ENCODE measurements at regions not wholly inside any gene's neighbourhood (a gene's known extent, or its start where the extent isn't known, plus 50 kb on each side); places are given as distances from the start of the nearest gene placed in this dataset.

DNA sequence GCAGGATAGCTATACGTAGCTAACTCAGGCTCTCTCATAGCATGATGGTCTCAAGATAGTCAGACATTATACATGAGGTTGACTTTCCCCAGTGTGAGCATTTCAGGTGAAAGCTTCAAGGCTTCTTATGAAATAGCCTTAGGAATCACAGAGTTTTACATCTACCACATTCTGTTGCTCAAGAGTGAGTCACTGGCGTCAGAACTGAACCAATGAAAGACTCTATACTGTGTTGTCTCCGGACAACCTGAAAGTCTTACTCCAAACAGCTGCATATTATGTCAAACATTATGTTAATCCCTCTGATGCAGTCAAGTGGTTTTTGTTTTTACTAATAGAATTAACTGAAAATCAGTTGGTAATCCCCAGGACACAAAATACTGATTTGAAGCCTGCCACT lies 79.8 kb upstream of the TRDN start:
- Histone ChIP-seq H3K4me3 (ENCODE audit: insufficient read depth, low read depth, low read length) (no peak overlapping the region), H4K5ac (ENCODE audit: low read depth, low read length) (no peak overlapping the region), H3K27me3 (ENCODE audit: control insufficient read depth, insufficient read depth, low read length) (no peaks in the 10 kb centered on the region), H3K36me3 (ENCODE audit: control insufficient read depth, insufficient read depth, low read length) (no peaks in the 10 kb centered on the region), H2AFZ (replicated peaks; ENCODE audit: low read length, poor library complexity) (no peak overlapping the region), H4K91ac (ENCODE audit: insufficient read depth, low read depth, low read length) (no peak overlapping the region), H3K56ac (ENCODE audit: extremely low read depth, insufficient read depth, low read length) (no peak overlapping the region), H4K8ac (ENCODE audit: low read depth in 2 of 2, low read length in 2 of 2) (no peak overlapping the region), H3K4me1 (ENCODE audit: control insufficient read depth, insufficient read depth, low read length) (no peaks in the 10 kb centered on the region), H3K9ac (ENCODE audit: low read depth, low read length) (no peak overlapping the region), H4K20me1 (ENCODE audit: insufficient read depth, low read length) (no peaks in the 10 kb centered on the region), H3K23ac (ENCODE audit: low read depth, low read length) (no peak overlapping the region), H3K9me1 (ENCODE audit: insufficient read depth, low read length) (no peaks in the 10 kb centered on the region), H3K9me3 (ENCODE audit: control insufficient read depth, insufficient read depth, low read length) (peaks cover 5% of the 10 kb centered on the region; the same call in 1 of the 2 replicates), H3K14ac (replicated peaks; ENCODE audit: low read depth, low read length) (no peak overlapping the region), H3K79me1 (ENCODE audit: low read depth in 1 of 2, low read length in 2 of 2) (no peaks in the 10 kb centered on the region), H3K18ac (ENCODE audit: low read depth, low read length) (no peak overlapping the region), H2BK120ac (ENCODE audit: low read depth, low read length) (no peak overlapping the region), H3K4ac (ENCODE audit: low read depth, low read length) (no peak overlapping the region), H2BK15ac (ENCODE audit: low read depth, low read length) (no peak overlapping the region), H3K27ac (ENCODE audit: insufficient read depth, low read length) (no peak overlapping the region), H2AK9ac (replicated peaks; ENCODE audit: low read depth, low read length, poor library complexity) (no peak overlapping the region), H3K4me2 (ENCODE audit: low read depth, low read length) (no peak overlapping the region), H2BK20ac (ENCODE audit: low read depth, low read length) (no peak overlapping the region), H2AK5ac (ENCODE audit: low read depth, low read length) (no peak overlapping the region), H2BK5ac (ENCODE audit: low read depth, low read length, poor library complexity, severe bottlenecking) (no peak overlapping the region)
- ChIA-PET POLR2A (ENCODE audit: unreplicated experiment) (no interaction called here), CTCF (no interaction called here)
- in situ Hi-C loops (cut with MboI; ENCODE audit: low sequenced_read_pairs) (no loop called here), intact Hi-C loops (cut with micrococcal nuclease) (no loop called here), dilution Hi-C loops (cut with HindIII; ENCODE audit: low sequenced_read_pairs, unreplicated experiment) (no loop called here)
- no peak for ATAC-seq (ENCODE audit: low read depth)
- no TSS peak for BruUV-seq (replicated peaks)
- TF ChIP-seq, protein P1, sequence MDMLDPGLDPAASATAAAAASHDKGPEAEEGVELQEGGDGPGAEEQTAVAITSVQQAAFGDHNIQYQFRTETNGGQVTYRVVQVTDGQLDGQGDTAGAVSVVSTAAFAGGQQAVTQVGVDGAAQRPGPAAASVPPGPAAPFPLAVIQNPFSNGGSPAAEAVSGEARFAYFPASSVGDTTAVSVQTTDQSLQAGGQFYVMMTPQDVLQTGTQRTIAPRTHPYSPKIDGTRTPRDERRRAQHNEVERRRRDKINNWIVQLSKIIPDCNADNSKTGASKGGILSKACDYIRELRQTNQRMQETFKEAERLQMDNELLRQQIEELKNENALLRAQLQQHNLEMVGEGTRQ (IDR thresholded peaks at IDR 0.05; ENCODE audit: low read depth, low read length), result no peak
- TF ChIP-seq BHLHE40 (IDR thresholded peaks at IDR 0.05; ENCODE audit: low read depth, low read length) (no peak), MXI1 (IDR thresholded peaks at IDR 0.05; ENCODE audit: borderline replicate concordance, low read depth, low read length) (no peak), MAFK (IDR thresholded peaks at IDR 0.05; ENCODE audit: low read depth, low read length) (no peak), CHD1 (IDR thresholded peaks at IDR 0.05; ENCODE audit: low read depth, low read length) (no peak), ELK1 (IDR thresholded peaks at IDR 0.05; ENCODE audit: borderline replicate concordance, low read depth, low read length) (no peak), CTCF (conservative IDR thresholded peaks at IDR 0.05; ENCODE audit: low read depth, low read length) (no peak), POLR2A (IDR thresholded peaks at IDR 0.05; ENCODE audit: low read depth, low read length) (no peak), NFE2L2 (IDR thresholded peaks at IDR 0.05; ENCODE audit: low read depth, low read length) (no peak), RCOR1 (IDR thresholded peaks at IDR 0.05; ENCODE audit: insufficient replicate concordance, low read length) (no peak), FOS (IDR thresholded peaks at IDR 0.05; ENCODE audit: low read depth, low read length) (no peak), CEBPB (IDR thresholded peaks at IDR 0.05; ENCODE audit: low read depth, low read length) (no peak), RAD21 (IDR thresholded peaks at IDR 0.05; ENCODE audit: low read length) (no peak), MAZ (IDR thresholded peaks at IDR 0.05; ENCODE audit: borderline replicate concordance, low read depth, low read length) (no peak)
- no peak for DNase-seq
- WGBS, 2 experiments (ENCODE audit: extremely low coverage in 2 of 2, insufficient read length in 1 of 2), result no CpG with 5 or more reads among the region's 3 CpGs

Measured in IMR-90 (cell line).